GM10248 (cell line): ENCODE measurements at regions not wholly inside any gene's neighbourhood (a gene's known extent, or its start where the extent isn't known, plus 50 kb on each side); places are given as distances from the start of the nearest gene placed in this dataset.
"Not testable (repeated sequence)": the region's sequence is repeated elsewhere in the genome, so short reads cannot be mapped to it uniquely, and the experiment has no call there.

Source experiments
- CTCF ChIA-PET: fragments of 300-600 bp; sonication (Branson Sonifier 250); formaldehyde crosslinking; extraction: SDS; loops from one replicate; lab custom pipeline; 2021; ENCODE audit warnings: antibody characterized with exemption; lab: Yijun Ruan, JAX
- POLR2A ChIA-PET: fragments of 350-650 bp; sonication (Branson Sonifier 250); formaldehyde crosslinking; extraction: SDS; loops from one replicate; lab custom pipeline; 2020; ENCODE audit warnings: antibody characterized with exemption; lab: Yijun Ruan, JAX
- DNase-seq: peaks from one replicate; pipeline ENCODE4 v3.0.0; 2012; ENCODE audit errors: extremely low spot score
- TF ChIP-seq, protein P1 (sequence below): IDR thresholded peaks from 2 replicates; pipeline ENCODE4 v1.5.1; 2012; ENCODE audit warnings: mild to moderate bottlenecking, low read depth; ENCODE audit errors: extremely low read depth, missing control alignments, control extremely low read depth

DNA sequence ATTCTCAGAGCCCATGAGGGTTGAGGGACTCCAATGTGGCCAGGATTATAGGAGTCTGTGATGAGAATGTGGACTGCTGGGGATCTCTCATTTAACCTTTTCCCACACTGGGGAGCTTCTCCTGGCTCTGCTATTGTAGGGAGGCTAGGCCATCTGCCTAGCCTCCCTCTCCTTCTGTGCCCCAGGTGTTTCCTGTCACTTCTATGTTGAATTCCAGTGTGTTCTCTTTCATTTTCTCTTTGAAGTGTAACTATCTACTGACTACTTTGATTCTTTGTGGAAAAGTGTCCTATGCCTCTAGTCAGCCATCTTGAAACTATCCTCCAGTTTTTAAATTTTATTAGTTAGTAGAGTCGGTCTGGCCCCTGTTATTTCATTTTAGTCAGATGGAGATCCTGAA lies 53.4 kb upstream of the ABCD2 start:
- TF ChIP-seq, protein P1, sequence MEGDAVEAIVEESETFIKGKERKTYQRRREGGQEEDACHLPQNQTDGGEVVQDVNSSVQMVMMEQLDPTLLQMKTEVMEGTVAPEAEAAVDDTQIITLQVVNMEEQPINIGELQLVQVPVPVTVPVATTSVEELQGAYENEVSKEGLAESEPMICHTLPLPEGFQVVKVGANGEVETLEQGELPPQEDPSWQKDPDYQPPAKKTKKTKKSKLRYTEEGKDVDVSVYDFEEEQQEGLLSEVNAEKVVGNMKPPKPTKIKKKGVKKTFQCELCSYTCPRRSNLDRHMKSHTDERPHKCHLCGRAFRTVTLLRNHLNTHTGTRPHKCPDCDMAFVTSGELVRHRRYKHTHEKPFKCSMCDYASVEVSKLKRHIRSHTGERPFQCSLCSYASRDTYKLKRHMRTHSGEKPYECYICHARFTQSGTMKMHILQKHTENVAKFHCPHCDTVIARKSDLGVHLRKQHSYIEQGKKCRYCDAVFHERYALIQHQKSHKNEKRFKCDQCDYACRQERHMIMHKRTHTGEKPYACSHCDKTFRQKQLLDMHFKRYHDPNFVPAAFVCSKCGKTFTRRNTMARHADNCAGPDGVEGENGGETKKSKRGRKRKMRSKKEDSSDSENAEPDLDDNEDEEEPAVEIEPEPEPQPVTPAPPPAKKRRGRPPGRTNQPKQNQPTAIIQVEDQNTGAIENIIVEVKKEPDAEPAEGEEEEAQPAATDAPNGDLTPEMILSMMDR = no peak
- CTCF ChIA-PET = no interaction called here
- no peak for DNase-seq
- POLR2A ChIA-PET = no interaction called here

DNA sequence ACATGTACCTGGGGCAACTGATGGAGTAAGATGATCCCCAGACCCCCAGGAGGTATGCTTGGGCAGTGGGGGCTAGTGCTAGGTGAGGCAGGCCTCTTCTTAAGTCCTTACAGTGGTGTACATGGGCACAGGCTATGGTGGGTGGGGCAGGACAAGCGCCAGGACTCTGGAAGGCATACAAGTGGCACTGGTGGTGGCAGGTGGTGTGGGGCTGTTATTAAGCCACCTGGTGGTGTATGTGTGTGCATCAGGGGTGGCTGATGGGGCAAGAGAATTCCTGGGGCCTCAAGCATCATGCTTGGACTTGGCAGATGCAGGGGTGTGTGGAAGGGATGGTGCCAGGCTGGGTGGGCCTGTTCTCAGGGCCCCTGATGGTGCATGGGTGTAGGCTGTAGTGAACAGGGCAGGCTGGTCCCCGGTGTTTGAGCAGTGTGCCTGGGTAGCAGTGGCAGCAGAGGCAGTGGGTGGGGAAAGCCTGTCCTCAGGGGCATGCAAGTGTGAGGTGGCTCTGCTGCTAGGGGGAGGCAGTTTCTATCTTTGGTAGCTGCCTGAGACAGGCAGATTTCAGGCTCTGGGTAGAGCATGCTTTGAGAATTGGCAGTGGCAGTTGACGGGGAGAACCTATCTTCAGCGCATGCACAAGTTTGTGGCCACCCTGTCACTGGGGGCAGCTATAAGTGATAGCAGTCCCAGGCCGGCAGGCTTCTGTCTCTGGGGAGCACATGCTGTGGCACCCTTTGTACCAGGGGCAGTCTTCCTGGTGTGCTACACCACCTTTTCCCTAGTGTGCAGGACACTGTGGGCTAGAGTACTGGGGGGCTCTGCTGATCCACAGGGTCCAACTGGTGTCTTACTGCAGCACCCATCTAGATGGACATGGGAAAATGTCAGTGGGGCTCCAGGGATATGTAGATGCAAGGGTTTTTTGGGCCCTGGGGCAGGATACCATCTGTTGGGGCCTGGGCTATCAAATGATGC lies 52.6 kb upstream of the ABCD2 start:
- POLR2A ChIA-PET = no interaction called here
- no peak for DNase-seq
- TF ChIP-seq, protein P1 = no peak
- CTCF ChIA-PET = interaction anchor here (1.2 kb wide), 1 partner anchor 99 kb away, joined by 3 read pairs; no protein-coding TSS in a partner anchor

DNA sequence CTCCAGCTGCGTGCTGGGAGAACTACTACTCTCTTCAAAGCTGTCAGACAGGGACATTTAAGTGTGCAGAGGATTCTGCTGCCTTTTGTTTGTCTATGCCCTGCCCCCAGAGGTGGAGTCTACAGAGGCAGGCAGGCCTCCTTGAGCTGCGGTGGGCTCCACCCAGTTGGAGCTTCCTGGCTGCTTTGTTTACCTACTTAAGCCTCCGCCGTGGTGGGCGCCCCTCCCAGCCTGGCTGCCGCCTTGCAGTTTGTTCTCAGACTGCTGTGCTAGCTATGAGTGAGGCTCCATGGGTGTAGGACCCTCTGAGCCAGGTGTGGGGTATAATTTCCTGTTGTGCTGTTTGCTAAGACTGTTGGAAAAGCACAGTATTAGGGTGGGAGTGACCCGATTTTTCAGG lies 49.9 kb upstream of the ABCD2 start:
- DNase-seq, POLR2A ChIA-PET: not testable (repeated sequence)
- CTCF ChIA-PET = interaction anchor here (0.9 kb wide), 2 partner anchors 11 to 27 kb away, joined by 3 read pairs; no protein-coding TSS in a partner anchor
